HepG2 (cell line): ENCODE measurements at regions not wholly inside any gene's neighbourhood (a gene's known extent, or its start where the extent isn't known, plus 50 kb on each side); places are given as distances from the start of the nearest gene placed in this dataset.

ENCODE experiments used
- ATAC-seq: fragments of 200-7000 bp; cut with Tn5 transposase; 3 replicates; pipeline ENCODE4 v1.9.1; 2020; ENCODE audit warnings: mild to moderate bottlenecking, moderate library complexity
- BruUV-seq: library from RNA; stranded (reverse); fragments of 400-500 nt; replicated peaks from 2 replicates; lab custom pipeline; 2021; lab: Mats Ljungman, UMichigan
- CTCF ChIA-PET: fragments of 300-600 bp; formaldehyde crosslinking; extraction: SDS; loops from one replicate; lab custom pipeline; 2021; ENCODE audit warnings: low total read pairs, inconsistent platforms, low intra/inter-chr PET ratio; lab: Yijun Ruan, JAX
- POLR2A ChIA-PET: fragments of 350-600 bp; sonication (Branson Sonifier 250); formaldehyde crosslinking; loops from one replicate; lab custom pipeline; 2020; ENCODE audit warnings: antibody characterized with exemption, inconsistent platforms; lab: Yijun Ruan, JAX
- DNase-seq: peaks from one replicate; pipeline ENCODE4 v3.0.0-alpha.2; 2015; ENCODE audit warnings: low spot score
- FAIRE-seq: peaks from 3 replicates; lab custom pipeline; 2011; peaks lifted over from hg19 to GRCh38; lab: Jason Lieb, UNC
- H2AFZ ChIP-seq: one replicate; pipeline ENCODE4 v1.6.1; 2011; ENCODE audit warnings: low read length, inconsistent platforms
- H3K27ac ChIP-seq: fragments of 300-600 bp; 3 replicates; pipeline ENCODE4 v1.8.0; 2011; ENCODE audit warnings: mixed run types, mild to moderate bottlenecking, mixed read lengths, low read length, inconsistent platforms; ENCODE audit not compliant: insufficient read depth; ENCODE audit errors: extremely low read length
- H3K27me3 ChIP-seq, 2 experiments: fragments of 200-600 bp in 1 of 2; 2 replicates in 1 of 2; 3 replicates in 1 of 2; pipeline versions ENCODE4 v1.6.0 to v1.8.0; 2011; ENCODE audit warnings: low read length in 2 of 2, mild to moderate bottlenecking in 2 of 2, moderate library complexity in 2 of 2, inconsistent platforms in 1 of 2; ENCODE audit not compliant: insufficient read depth in 2 of 2, control insufficient read depth in 1 of 2
- H3K36me3 ChIP-seq, 2 experiments: fragments of 200-600 bp in 1 of 2; replicated peaks in 1 of 2; 2 replicates in 1 of 2; 3 replicates in 1 of 2; pipeline versions ENCODE4 v1.5.1 to v1.8.0; 2011; ENCODE audit warnings: low read length in 2 of 2, inconsistent platforms in 1 of 2; ENCODE audit not compliant: insufficient read depth in 2 of 2, control insufficient read depth in 1 of 2
- H3K4me1 ChIP-seq: 2 replicates; pipeline ENCODE4 v1.5.1; 2012; ENCODE audit warnings: low read length, inconsistent platforms; ENCODE audit not compliant: insufficient read depth
- H3K4me2 ChIP-seq: 2 replicates; pipeline ENCODE4 v1.6.0; 2011; ENCODE audit warnings: low read depth, low read length, inconsistent platforms
- H3K4me3 ChIP-seq, 3 experiments: fragments of 200-600 bp in 1 of 3; sonication (generic), shearing (Covaris generic) in 1 of 3; replicated peaks in 1 of 3; 2 replicates each; pipeline ENCODE4 v1.5.1; 2011 to 2016; ENCODE audit warnings: low read length in 3 of 3, inconsistent platforms in 2 of 3, low read depth in 2 of 3, mild to moderate bottlenecking in 2 of 3, control low read depth in 1 of 3, mixed read lengths in 1 of 3; ENCODE audit not compliant: insufficient read depth in 1 of 3
- H3K79me2 ChIP-seq: one replicate; pipeline ENCODE4 v1.6.1; 2011; ENCODE audit warnings: low read length, inconsistent platforms; ENCODE audit not compliant: insufficient read depth
- H3K9ac ChIP-seq: 2 replicates; pipeline ENCODE4 v1.6.0; 2011; ENCODE audit warnings: mild to moderate bottlenecking, low read depth, low read length, inconsistent platforms; ENCODE audit not compliant: insufficient read depth
- H3K9me3 ChIP-seq: 2 replicates; pipeline ENCODE4 v1.5.1; 2012; ENCODE audit warnings: mild to moderate bottlenecking, low read length
- H4K20me1 ChIP-seq: 2 replicates; pipeline ENCODE4 v1.6.0; 2011; ENCODE audit warnings: inconsistent platforms, mild to moderate bottlenecking, low read length, moderate library complexity; ENCODE audit not compliant: insufficient read depth
- AHDC1 ChIP-seq: sonication (generic); formaldehyde crosslinking; IDR thresholded peaks from 2 replicates; pipeline ENCODE4 v1.5.1; 2020; ENCODE audit warnings: mild to moderate bottlenecking, missing genetic modification reagents, borderline replicate concordance
- FIP1L1 ChIP-seq: fragments of 200-400 bp; formaldehyde crosslinking; IDR thresholded peaks from 2 replicates; pipeline ENCODE4 v1.6.1; 2018; ENCODE audit warnings: low read depth, mild to moderate bottlenecking, low read length, moderate library complexity, borderline replicate concordance; ENCODE audit not compliant: insufficient read depth
- FOXM1 ChIP-seq: sonication (generic); formaldehyde crosslinking; IDR thresholded peaks from 2 replicates; pipeline ENCODE4 v1.5.0; 2020; ENCODE audit warnings: missing genetic modification reagents
- GPN1 ChIP-seq: sonication (generic); formaldehyde crosslinking; IDR thresholded peaks from 2 replicates; pipeline ENCODE4 v1.5.1; 2020; ENCODE audit warnings: missing genetic modification reagents, borderline replicate concordance
- HHEX ChIP-seq: IDR thresholded peaks from 2 replicates; pipeline ENCODE4 v1.6.1; 2016; ENCODE audit warnings: control low read depth
- HOXA3 ChIP-seq: sonication (generic); formaldehyde crosslinking; IDR thresholded peaks from 2 replicates; pipeline ENCODE4 v1.5.0; 2020; ENCODE audit warnings: missing genetic modification reagents
- NR1H2 ChIP-seq: sonication (generic); formaldehyde crosslinking; IDR thresholded peaks from 2 replicates; pipeline ENCODE4 v1.8.1; 2022; ENCODE audit warnings: low read depth, missing genetic modification reagents, borderline replicate concordance
- SIN3A ChIP-seq: IDR thresholded peaks from 2 replicates; pipeline ENCODE4 v1.6.1; 2011; ENCODE audit warnings: low read depth, mild to moderate bottlenecking, control low read depth, low read length, borderline replicate concordance
- SIX4 ChIP-seq: sonication (generic); formaldehyde crosslinking; IDR thresholded peaks from 2 replicates; pipeline ENCODE4 v1.4.0; 2020; ENCODE audit warnings: missing genetic modification reagents
- ZBTB8A ChIP-seq: sonication (generic); formaldehyde crosslinking; IDR thresholded peaks from 2 replicates; pipeline ENCODE4 v1.4.0; 2020; ENCODE audit warnings: mild to moderate bottlenecking, low read depth, missing genetic modification reagents, borderline replicate concordance
- WGBS: methylation state at CpG from one replicate; pipeline ENCODE4 v1.1.6; 2017; ENCODE audit warnings: low lambda C conversion rate; 5-methylcytosine and 5-hydroxymethylcytosine counted together
- in situ Hi-C: cut with HindIII; loops from 2 replicates; pipeline ENCODE4 v1.10.0; 2017; ENCODE audit warnings: low pct_unique_long_range_greater_than_20kb; ENCODE audit not compliant: extremely low pct_ligation_motif_present
- intact Hi-C: fragments of 100-400 bp; cut with micrococcal nuclease; formaldehyde crosslinking; loops from one replicate; pipeline ENCODE4 v1.10.0; 2022; ENCODE audit not compliant: unreplicated experiment
- small RNA-seq, 3 experiments: library from RNA; depleted of rRNA; stranded (forward); fragments of <200 nt; gene quantifications; one replicate each; pipeline ENCODE3, GENCODE V24; 2012; ENCODE audit warnings: low read depth in 2 of 3, low replicate concordance in 1 of 3; ENCODE audit not compliant: insufficient read length in 3 of 3, insufficient read depth in 2 of 3

- ChIA-PET POLR2A (no interaction called here), CTCF (no interaction called here)
- H3K4me1 ChIP-seq: no peaks in the 10 kb centered on the region
- no peak overlapping the region for H3K4me2 ChIP-seq
- intact Hi-C loops (no loop called here), in situ Hi-C loops (loop anchor here (25.0 kb wide), 1 partner anchor 560 kb away; no protein-coding TSS in a partner anchor)
- BruUV-seq: no TSS peak
- no peak for TF ChIP-seq HOXA3 (CRISPR knock-in tag)
- no peak for TF ChIP-seq SIN3A
- TF ChIP-seq HHEX (CRISPR knock-in tag): no peak
- no peak for TF ChIP-seq ZBTB8A (CRISPR knock-in tag)
- no peak for TF ChIP-seq SIX4 (CRISPR knock-in tag)
- no peak for TF ChIP-seq FOXM1 (CRISPR knock-in tag)
- no peak for TF ChIP-seq AHDC1 (CRISPR knock-in tag)
- TF ChIP-seq GPN1 (CRISPR knock-in tag): no peak
- no peak for TF ChIP-seq FIP1L1
- TF ChIP-seq NR1H2: no peak
- H3K27me3 ChIP-seq: peaks cover 6 to 86% of the 10 kb centered on the region in 2 experiments
- no peak overlapping the region for H3K27ac ChIP-seq
- ATAC-seq (no peak), DNase-seq (no peak), FAIRE-seq (no peak)
- H3K9me3 ChIP-seq: no peaks in the 10 kb centered on the region
- H3K4me3 ChIP-seq: no peak overlapping the region
- peaks cover 27% of the 10 kb centered on the region; the same call in 1 of the 2 replicates for H4K20me1 ChIP-seq
- H3K36me3 ChIP-seq: no peaks in the 10 kb centered on the region
- no peak overlapping the region for H3K9ac ChIP-seq
- H2AFZ ChIP-seq: no peak overlapping the region
- 29% methylated on average over 4 of the region's 4 CpGs for WGBS
- H3K79me2 ChIP-seq: no peaks in the 10 kb centered on the region
Measured at GRCh38 chr15:70147778-70148177, 50.1 kb upstream of the TLE3 start.

Small RNA genes in the stretch of these regions (small RNA-seq; reads per million reads assigned to genes)
- 0 reads per million in 3 experiments for gene RNU6-745P
